Activated gamma-delta T cell treated with anti-CD3 and anti-CD28 coated beads, Interleukin-2, amount 50 U/mL, for 16 hours (primary cell): ENCODE measurements at regions not wholly inside any gene's neighbourhood (a gene's known extent, or its start where the extent isn't known, plus 50 kb on each side); places are given as distances from the start of the nearest gene placed in this dataset.
"Not testable (repeated sequence)": the region's sequence is repeated elsewhere in the genome, so short reads cannot be mapped to it uniquely, and the experiment has no call there.

Source experiments
- DNase-seq: peaks from one replicate; pipeline ENCODE4 v3.0.0-alpha.2; 2020; ENCODE audit warnings: low read depth

- not testable (repeated sequence) for DNase-seq
Observed at GRCh38 chr2:7641272-7641671, 724.1 kb downstream of the RNF144A start.

GRCh38 chr2:7646024-7646423 lies 728.8 kb downstream of the RNF144A start:
- DNase-seq, result no peak

DNA sequence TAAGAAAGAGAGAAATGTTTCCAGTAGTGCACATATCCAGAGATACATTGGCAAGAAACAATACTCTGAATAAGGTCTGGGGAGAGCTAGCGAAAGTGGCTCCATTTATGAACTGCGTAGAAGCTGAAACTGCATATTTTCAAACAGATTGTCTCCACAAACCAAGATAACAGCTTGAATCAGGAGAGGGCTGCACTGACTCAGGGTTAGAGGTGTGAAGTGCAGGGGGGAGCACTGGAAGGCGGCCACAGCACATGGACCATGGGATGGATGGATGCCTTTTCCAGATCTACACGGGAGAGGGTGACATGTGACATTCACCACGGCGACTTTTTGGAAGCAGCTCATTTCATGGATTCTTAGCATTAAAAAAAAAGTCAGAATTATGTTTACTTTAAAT lies 729.4 kb downstream of the RNF144A start:
- no peak for DNase-seq

- no peak for DNase-seq
Observed at GRCh38 chr2:7648221-7648795, 731.1 kb downstream of the RNF144A start.

GRCh38 chr2:7649461-7650228 lies 732.4 kb downstream of the RNF144A start:
- no peak for DNase-seq

- no peak for DNase-seq
Observed at GRCh38 chr2:7653617-7654016, 736.4 kb downstream of the RNF144A start.

- DNase-seq, result no peak
Observed at GRCh38 chr2:7655629-7656028, 738.4 kb downstream of the RNF144A start.

DNA sequence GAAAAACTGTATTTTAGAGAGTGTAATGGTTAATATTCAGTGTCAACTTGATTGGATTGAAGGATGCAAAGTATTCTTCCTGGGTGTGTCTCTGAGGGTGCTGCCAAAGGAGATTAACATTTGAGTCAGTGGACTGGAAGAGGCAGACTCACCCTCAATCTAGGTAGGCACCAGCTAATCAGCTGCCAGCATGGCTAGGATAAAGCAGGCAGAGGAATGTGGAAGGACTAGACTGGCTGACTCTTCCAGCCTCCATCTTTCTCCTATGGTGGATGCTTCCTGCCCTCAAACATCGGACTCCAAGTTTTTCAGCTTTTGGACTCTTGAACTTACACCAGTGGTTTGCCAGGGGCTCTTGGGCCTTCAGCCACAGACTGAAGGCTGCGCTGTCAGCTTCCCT lies 740.3 kb downstream of the RNF144A start:
- DNase-seq, result not testable (repeated sequence)

DNA sequence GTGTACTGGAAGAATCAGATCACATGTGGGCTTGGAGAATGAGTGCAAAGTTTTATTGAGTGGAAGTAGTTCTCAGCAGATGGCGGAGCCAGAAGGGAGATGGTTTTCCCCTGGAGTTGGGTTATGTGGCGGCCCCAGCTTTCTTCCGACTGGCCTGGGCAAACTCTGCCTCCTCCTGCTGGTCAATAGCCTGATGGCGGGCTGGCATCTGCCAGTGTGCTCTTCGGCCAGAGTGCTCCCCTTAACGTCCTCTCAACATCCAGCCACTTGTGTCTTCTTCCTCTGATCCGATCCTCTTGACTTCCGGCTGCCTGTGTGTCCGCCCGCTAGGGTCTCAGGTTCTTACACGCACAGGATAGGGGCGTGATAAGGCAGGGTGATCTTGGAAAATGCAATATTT lies 741.3 kb downstream of the RNF144A start:
- DNase-seq, result no peak

DNA sequence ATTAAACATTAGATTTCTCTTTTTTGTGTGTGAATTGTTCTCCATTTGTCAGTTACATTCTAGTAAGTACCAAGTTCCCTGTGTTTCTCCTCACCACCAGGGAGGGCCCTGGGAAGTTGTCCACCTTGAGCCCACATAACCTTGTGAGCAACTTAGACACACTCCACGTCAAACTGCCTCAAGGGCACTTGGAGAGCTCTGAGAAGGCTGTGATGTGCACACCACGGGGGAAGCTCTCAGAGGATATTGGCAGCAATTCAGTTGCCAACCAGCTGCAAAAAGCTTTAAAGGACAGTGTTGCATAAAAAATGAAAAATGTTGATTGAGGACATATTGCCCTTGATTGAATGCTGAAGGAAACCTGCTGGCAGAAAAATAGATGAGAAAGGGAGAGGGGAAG lies 743.6 kb downstream of the RNF144A start:
- DNase-seq, result no peak

DNA sequence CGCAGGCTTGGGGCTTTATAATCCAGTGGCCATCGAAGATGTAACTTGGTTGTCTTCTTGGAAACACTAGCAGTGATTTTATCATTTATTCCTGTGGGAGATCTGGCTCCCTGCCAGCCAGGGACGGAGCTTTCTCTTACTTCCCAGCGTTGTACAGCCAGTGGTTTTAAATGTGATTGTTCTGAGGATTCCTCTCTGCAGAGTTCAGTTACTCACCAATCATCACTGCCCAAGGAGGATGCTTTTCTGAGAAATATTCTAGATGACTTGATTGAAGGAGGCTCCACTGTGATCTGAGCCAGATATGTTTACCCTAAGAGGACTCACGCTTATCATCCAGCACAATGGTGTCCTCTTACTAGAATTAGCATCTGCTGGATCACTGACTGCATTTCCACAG lies 744.3 kb downstream of the RNF144A start:
- no peak for DNase-seq

DNA sequence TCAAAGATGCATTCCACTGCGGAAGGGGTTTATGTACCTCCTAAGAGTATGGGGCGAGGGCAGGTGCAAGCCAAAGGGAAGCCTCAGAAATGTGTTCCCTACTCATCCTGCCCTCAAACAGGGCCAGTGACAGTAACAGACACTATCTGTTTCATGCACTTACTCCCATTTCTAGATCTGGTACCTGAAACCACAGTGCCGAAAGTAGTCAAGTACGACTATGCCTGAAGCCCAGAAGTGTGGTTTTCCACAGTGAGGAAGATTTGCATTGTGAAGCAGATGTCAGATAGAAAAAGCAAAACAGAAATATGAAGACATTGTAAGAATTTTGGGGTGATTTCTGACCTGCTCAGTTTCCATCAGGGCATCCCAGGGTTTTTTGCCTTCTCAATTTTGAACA lies 748.7 kb downstream of the RNF144A start:
- DNase-seq, result no peak

DNA sequence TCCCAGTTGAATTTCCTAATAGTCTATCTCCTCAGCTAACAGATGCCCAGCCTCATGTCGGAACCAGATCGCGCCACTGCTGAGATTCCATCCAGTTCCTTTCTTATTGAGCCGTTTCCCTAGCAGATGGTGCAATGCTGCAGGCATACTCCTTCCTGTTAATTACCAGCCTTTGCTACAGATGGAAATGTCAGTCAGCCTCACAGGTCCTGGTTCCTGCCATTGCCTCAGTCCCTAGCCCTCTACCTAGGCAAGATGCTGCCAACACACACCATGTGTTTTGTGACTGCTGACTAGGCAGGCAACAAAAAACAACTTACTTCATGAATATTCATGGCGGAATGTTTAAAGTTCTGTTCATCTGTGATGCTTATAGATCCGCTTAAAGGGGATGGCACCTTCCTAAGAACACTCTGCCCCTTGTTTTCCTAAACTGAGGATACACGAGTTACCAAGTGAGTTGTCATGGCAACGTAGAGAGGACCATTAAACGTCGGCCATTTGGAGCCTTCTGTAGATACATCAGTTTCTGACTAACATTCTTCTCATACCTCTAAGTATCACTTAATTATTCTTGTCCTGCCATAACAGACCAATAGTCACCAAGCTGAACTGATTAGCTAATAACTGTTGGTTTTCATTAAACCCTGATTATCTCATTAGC lies 749.5 kb downstream of the RNF144A start:
- DNase-seq, result no peak

DNA sequence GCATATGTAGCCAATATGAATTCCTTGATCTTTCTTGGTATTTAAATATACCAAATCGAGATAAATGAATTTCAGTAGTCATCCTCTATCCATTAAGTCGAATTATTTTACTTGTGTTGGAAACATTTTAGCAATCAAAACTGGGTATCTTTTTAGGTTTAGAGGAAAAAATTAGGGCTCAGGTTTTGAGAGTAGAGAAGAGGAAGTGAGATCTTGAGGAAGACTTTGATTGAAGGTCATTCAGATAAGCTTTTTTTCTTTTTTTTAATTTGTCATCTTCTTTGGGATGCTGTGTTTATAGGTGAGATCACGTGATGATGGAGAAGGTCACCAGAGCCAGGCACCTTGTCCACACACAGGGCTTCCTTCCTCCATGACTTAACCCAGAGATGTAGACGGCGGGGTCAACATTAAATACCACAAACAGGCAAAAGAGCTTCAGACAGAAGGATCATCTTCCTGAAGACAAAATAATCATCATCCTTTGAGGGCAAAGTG lies 750.1 kb downstream of the RNF144A start:
- DNase-seq, result no peak

- no peak for DNase-seq
Observed at GRCh38 chr2:7670905-7671641, 753.9 kb downstream of the RNF144A start.

- peak; percentile 53 for DNase-seq
Observed at GRCh38 chr2:7672027-7672684, 754.9 kb downstream of the RNF144A start.

GRCh38 chr2:7672685-7673071 lies 755.5 kb downstream of the RNF144A start:
- DNase-seq, result no peak

GRCh38 chr2:7673101-7673500 lies 755.9 kb downstream of the RNF144A start:
- DNase-seq, result no peak

DNA sequence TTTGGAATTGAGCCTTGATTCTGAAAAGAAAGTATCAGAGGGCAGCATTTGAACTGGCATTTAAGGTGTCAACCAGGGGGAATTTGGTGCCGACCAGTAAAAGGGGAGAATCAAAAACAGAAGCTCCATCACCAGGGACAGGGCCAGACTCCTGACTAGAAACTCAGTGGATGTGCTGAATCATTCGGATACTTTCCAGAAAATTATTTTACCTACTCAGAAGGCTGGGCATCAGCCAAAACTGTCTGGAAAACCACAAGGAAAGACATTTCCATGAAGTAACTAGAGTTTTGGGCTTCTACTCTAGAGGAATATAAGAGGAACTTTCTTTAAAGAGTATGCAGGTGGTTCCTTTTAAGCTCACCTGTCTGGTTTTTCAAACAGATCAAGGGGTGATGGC lies 756.6 kb downstream of the RNF144A start:
- no peak for DNase-seq

DNA sequence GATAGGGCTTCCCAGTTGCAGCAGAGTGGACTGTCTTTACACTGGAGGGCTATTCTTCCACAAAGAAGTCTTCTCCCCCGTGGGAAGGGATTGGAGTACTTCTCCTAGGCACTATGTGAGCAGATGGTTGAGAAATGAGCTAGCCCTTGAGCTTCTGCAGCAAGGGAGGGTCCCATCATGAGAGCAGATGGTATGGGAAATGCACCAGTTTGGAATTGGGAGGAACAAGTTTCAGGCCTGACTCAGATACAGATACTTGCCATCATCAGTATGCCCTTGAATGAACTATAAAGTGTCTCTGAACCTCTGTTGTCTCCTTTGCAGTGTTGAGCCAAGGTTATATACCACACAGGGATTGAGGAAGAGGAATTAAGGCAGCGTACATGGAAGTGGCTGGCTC lies 757.4 kb downstream of the RNF144A start:
- no peak for DNase-seq

DNA sequence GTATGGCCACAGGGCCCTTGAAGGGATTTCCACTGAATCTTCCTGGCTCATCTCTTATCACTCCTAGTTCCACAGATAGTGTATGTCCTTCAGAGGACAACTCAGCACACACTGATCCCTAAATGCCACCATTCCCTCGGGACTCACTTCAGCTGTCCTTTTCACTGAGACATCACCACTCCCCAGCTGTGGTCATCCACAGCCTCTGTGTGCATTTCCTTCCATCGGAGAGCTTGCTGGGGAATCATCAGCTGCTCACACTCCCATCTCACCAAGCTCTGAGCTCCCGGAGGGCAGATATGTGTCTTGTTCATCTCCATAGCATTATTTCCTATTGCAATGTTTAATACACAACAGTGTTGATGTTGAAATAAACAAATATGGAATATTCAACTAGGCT lies 759.5 kb downstream of the RNF144A start:
- DNase-seq, result no peak

- no peak for DNase-seq
Observed at GRCh38 chr2:7681881-7682461, 764.8 kb downstream of the RNF144A start.
